ENCODE measurements at regions not wholly inside any gene's neighbourhood (a gene's known extent, or its start where the extent isn't known, plus 50 kb on each side); places are given as distances from the start of the nearest gene placed in this dataset.

DNA sequence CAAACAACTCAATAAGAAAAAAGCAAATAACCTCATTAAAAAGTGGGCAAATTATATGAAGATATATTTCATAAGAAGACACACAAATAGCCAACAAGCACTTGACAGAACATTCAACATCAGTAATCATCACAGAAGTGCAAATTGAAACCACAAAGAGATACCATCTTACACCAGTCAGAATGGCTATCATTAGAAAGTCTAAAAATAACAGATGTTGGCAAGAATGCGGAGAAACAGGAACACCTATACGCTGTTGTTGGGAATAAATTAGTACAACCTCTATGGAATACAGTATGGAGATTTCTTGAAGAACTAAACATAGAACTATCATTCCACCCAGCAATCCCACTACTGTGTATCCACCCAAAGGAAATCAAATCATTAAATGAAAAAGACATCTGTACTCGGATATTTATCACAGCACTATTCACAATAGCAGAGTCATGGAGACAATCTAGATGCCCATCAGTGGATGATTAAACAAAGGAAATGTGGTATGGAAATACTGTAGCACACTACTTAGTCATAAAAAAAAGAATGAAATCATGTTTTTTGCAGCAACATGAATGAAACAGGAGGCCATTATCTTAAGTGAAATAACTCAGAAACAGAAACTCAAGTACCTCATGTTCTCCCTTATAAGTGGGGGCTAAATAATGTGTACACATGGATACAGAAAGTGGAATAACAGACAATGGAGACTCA, 106.8 kb upstream of the FST start:
- H3K4me1 ChIP-seq (ENCODE audit: control insufficient read depth in 3 of 3, insufficient read depth in 2 of 3, low read depth in 1 of 3, low read length in 2 of 3): no peaks in the 10 kb centered on the region
- no peaks in the 10 kb centered on the region for H3K9me3 ChIP-seq (ENCODE audit: control insufficient read depth in 2 of 2, insufficient read depth in 1 of 2, low read depth in 1 of 2, low read length in 1 of 2)
- no peak overlapping the region for H3K27ac ChIP-seq (ENCODE audit: low read depth in 1 of 3, low read length in 2 of 3)
- DNase-seq (no peak), FAIRE-seq (no peak)
- H3K27me3 ChIP-seq (ENCODE audit: control insufficient read depth in 3 of 3, insufficient read depth in 3 of 3, low read length in 3 of 3): no peaks in the 10 kb centered on the region
- H3K4me3 ChIP-seq (ENCODE audit: low read depth in 1 of 3, low read length in 3 of 3): no peak overlapping the region
- no peaks in the 10 kb centered on the region for H3K36me3 ChIP-seq (ENCODE audit: control insufficient read depth in 3 of 3, insufficient read depth in 2 of 3, low read depth in 1 of 3, low read length in 3 of 3)
- WGBS, 3 donors: 85 to 89% (median 87%) methylated on average over 3 of the region's 3 CpGs

DNA sequence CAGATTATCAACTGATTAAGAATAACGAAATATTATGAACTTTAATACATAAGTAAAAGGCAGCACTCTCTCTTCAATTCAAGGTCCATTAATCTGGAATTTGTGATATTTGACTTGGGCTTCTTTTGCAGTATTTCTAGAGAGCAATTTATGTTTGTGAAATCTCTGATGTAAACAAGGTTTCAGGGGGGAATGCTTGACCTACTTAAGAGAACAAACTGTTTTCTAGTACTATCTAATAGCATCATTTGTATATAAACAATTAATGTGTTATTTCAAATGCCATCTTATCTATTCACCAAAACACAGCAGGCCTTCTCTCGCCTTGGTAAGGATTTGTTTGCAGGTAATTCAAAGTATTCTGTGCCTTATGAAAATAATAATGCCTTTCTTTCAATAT, 103.6 kb upstream of the FST start:
- H3K27ac ChIP-seq (ENCODE audit: low read depth in 1 of 3, low read length in 2 of 3): no peak overlapping the region
- DNase-seq: no peak

DNA sequence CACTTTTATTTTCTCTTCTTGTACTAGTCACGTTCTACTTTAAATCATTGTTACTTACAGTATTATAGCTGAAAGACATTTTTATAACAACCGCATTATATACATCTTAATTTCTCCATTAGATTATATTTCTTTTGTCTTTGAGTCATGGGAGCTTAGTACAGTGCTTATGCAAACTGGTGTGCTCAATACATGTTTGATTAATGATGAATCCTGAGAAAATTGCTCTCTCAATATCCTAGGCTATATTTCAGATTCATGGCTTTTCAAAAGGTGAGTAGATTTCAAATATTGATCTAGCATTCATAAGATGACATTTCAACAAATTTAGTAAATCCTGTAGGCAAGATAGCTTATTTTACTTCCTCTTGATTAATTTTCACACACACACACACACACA, 102.2 kb upstream of the FST start:
- no peaks in the 10 kb centered on the region for H3K4me1 ChIP-seq (ENCODE audit: control insufficient read depth in 3 of 3, insufficient read depth in 2 of 3, low read depth in 1 of 3, low read length in 2 of 3)
- H3K36me3 ChIP-seq (ENCODE audit: control insufficient read depth in 3 of 3, insufficient read depth in 2 of 3, low read depth in 1 of 3, low read length in 3 of 3): no peaks in the 10 kb centered on the region
- H3K9me3 ChIP-seq (ENCODE audit: control insufficient read depth in 2 of 2, insufficient read depth in 1 of 2, low read depth in 1 of 2, low read length in 1 of 2): no peaks in the 10 kb centered on the region
- FAIRE-seq (no peak), DNase-seq (no peak)
- no peaks in the 10 kb centered on the region for H3K27me3 ChIP-seq (ENCODE audit: control insufficient read depth in 3 of 3, insufficient read depth in 3 of 3, low read length in 3 of 3)
- no peak overlapping the region for H3K4me3 ChIP-seq (ENCODE audit: low read depth in 1 of 3, low read length in 3 of 3)
- H3K27ac ChIP-seq (ENCODE audit: low read depth in 1 of 3, low read length in 2 of 3): no peak overlapping the region
- 91 to 99% (median 92%) methylated on average over 2 of the region's 2 CpGs for WGBS, 3 donors

More for the DNA sequence above, 103.6 kb upstream of the FST start:
- no peaks in the 10 kb centered on the region for H3K4me1 ChIP-seq (ENCODE audit: control insufficient read depth in 3 of 3, insufficient read depth in 2 of 3, low read depth in 1 of 3, low read length in 2 of 3)
- FAIRE-seq: no peak
- no peak overlapping the region for H3K4me3 ChIP-seq (ENCODE audit: low read depth in 1 of 3, low read length in 3 of 3)
- WGBS, 3 donors: 59 to 69% (median 69%) methylated on average over 2 of the region's 2 CpGs
- H3K27me3 ChIP-seq (ENCODE audit: control insufficient read depth in 3 of 3, insufficient read depth in 3 of 3, low read length in 3 of 3): no peaks in the 10 kb centered on the region
- H3K9me3 ChIP-seq (ENCODE audit: control insufficient read depth in 2 of 2, insufficient read depth in 1 of 2, low read depth in 1 of 2, low read length in 1 of 2): no peaks in the 10 kb centered on the region
- H3K36me3 ChIP-seq (ENCODE audit: control insufficient read depth in 3 of 3, insufficient read depth in 2 of 3, low read depth in 1 of 3, low read length in 3 of 3): no peaks in the 10 kb centered on the region

DNA sequence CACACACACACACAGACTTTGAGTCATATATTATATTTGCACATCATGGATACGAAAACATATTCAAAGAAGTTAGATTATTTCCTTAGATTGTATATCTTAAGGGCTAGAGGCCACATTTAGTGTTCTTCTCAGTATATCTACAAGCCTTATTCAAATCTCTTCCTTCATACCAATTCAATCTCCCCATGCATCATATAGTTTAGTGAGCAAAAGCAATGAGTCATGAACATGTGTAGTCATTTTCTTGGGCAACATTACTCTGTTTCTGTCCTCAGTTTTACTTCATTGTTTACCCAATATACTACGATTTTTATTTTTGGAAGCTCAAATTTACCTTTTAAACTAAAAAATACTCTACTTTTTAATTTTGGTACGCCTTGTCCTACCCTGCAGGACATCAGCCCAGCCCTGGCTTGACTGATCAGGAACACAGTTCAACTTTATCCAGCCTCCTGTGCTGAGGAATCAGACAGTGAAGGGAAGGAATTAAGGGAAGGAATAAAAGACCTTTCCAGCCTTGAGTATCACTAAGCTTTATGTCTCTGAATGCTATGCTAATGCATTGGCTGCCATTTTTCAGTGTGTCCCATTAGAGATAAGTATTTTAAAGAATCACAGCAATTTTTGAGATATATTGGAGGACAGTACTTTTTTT, 101.7 kb upstream of the FST start:
- DNase-seq: no peak
- H3K9me3 ChIP-seq (ENCODE audit: control insufficient read depth in 2 of 2, insufficient read depth in 1 of 2, low read depth in 1 of 2, low read length in 1 of 2): no peaks in the 10 kb centered on the region
- no peak overlapping the region for H3K4me3 ChIP-seq (ENCODE audit: low read depth in 1 of 3, low read length in 3 of 3)
- no peaks in the 10 kb centered on the region for H3K4me1 ChIP-seq (ENCODE audit: control insufficient read depth in 3 of 3, insufficient read depth in 2 of 3, low read depth in 1 of 3, low read length in 2 of 3)
- no peaks in the 10 kb centered on the region for H3K36me3 ChIP-seq (ENCODE audit: control insufficient read depth in 3 of 3, insufficient read depth in 2 of 3, low read depth in 1 of 3, low read length in 3 of 3)
- H3K27me3 ChIP-seq (ENCODE audit: control insufficient read depth in 3 of 3, insufficient read depth in 3 of 3, low read length in 3 of 3): no peaks in the 10 kb centered on the region
- H3K27ac ChIP-seq (ENCODE audit: low read depth in 1 of 3, low read length in 2 of 3): no peak overlapping the region
- WGBS, 3 donors: 67 to 76% (median 72%) methylated on average over 3 of the region's 3 CpGs
- no peak for FAIRE-seq

DNA sequence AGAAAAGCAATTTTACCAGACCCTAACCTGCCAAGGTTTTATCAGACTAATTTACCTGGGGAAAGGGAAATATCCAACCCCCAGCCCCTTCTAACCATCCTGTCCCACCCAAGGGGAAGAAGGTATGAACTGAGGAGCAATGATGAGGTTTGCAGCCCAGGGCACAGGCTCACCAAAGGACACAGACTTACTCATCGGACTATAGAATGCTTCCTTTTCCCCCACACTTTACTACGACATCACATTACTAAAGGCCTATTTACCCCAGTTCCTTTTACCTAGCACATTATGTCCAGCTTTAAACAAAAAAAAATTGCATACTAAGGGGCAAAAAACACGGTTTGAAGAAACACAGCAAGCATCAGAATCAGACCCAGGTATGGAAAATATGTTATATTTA, 94.1 kb upstream of the FST start:
- Histone ChIP-seq H3K27ac (ENCODE audit: low read depth in 1 of 3, low read length in 2 of 3) (no peak overlapping the region), H3K27me3 (ENCODE audit: control insufficient read depth in 3 of 3, insufficient read depth in 3 of 3, low read length in 3 of 3) (no peaks in the 10 kb centered on the region), H3K4me3 (ENCODE audit: low read depth in 1 of 3, low read length in 3 of 3) (no peak overlapping the region), H3K4me1 (ENCODE audit: control insufficient read depth in 3 of 3, insufficient read depth in 2 of 3, low read depth in 1 of 3, low read length in 2 of 3) (no peaks in the 10 kb centered on the region), H3K9me3 (ENCODE audit: control insufficient read depth in 2 of 2, insufficient read depth in 1 of 2, low read depth in 1 of 2, low read length in 1 of 2) (no peaks in the 10 kb centered on the region), H3K36me3 (ENCODE audit: control insufficient read depth in 3 of 3, insufficient read depth in 2 of 3, low read depth in 1 of 3, low read length in 3 of 3) (no peaks in the 10 kb centered on the region)
- DNase-seq (no peak), FAIRE-seq (no peak)
- 66 to 84% (median 77%) methylated on average over 3 of the region's 3 CpGs for WGBS, 3 donors

DNA sequence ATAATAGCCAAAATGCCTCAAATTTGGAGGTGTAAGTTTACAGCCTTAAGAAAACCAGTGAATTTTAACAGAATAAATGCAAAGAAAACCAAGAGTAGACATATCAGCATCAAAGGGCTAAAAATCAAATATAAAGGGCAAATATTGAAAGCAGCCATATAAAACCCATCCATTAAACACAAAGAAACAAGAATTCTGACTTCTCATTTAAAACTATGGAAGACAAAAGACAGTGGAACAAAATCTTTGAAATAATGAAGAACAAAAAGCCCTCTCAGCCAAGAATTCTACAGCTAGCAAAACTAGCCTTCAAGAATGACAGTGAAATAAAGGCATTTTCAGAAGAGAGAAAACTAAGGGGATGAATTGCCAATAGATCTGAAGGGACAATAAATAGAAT, 91.3 kb upstream of the FST start:
- H3K4me3 ChIP-seq (ENCODE audit: low read depth in 1 of 3, low read length in 3 of 3): no peak overlapping the region
- H3K4me1 ChIP-seq (ENCODE audit: control insufficient read depth in 3 of 3, insufficient read depth in 2 of 3, low read depth in 1 of 3, low read length in 2 of 3): no peaks in the 10 kb centered on the region
- no peak for FAIRE-seq
- DNase-seq: no peak
- H3K9me3 ChIP-seq (ENCODE audit: control insufficient read depth in 2 of 2, insufficient read depth in 1 of 2, low read depth in 1 of 2, low read length in 1 of 2): no peaks in the 10 kb centered on the region
- no peak overlapping the region for H3K27ac ChIP-seq (ENCODE audit: low read depth in 1 of 3, low read length in 2 of 3)
- no peaks in the 10 kb centered on the region for H3K27me3 ChIP-seq (ENCODE audit: control insufficient read depth in 3 of 3, insufficient read depth in 3 of 3, low read length in 3 of 3)
- H3K36me3 ChIP-seq (ENCODE audit: control insufficient read depth in 3 of 3, insufficient read depth in 2 of 3, low read depth in 1 of 3, low read length in 3 of 3): no peaks in the 10 kb centered on the region

DNA sequence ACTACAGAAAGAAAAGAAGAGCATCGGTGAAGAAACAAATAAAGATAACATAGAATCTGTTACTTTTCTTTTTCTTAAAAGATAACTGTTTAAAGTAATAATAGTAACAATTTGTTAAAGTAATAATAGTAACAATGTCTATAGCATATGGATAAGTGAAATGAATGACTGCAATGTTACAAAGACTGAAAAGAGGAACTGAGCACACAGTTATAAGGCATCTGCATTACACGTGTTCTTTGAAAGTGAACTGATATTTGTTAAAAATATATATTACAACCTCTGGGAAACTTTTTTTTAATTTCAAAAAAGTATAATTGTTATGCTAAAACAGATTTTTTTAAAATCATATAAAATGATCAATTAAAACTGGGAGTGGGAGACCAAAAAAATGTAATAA, 88.4 kb upstream of the FST start:
- Histone ChIP-seq H3K27ac (ENCODE audit: low read depth in 1 of 3, low read length in 2 of 3) (no peak overlapping the region), H3K27me3 (ENCODE audit: control insufficient read depth in 3 of 3, insufficient read depth in 3 of 3, low read length in 3 of 3) (no peaks in the 10 kb centered on the region), H3K4me3 (ENCODE audit: low read depth in 1 of 3, low read length in 3 of 3) (no peak overlapping the region), H3K9me3 (ENCODE audit: control insufficient read depth in 2 of 2, insufficient read depth in 1 of 2, low read depth in 1 of 2, low read length in 1 of 2) (no peaks in the 10 kb centered on the region), H3K36me3 (ENCODE audit: control insufficient read depth in 3 of 3, insufficient read depth in 2 of 3, low read depth in 1 of 3, low read length in 3 of 3) (no peaks in the 10 kb centered on the region), H3K4me1 (ENCODE audit: control insufficient read depth in 3 of 3, insufficient read depth in 2 of 3, low read depth in 1 of 3, low read length in 2 of 3) (no peaks in the 10 kb centered on the region)
- DNase-seq: no peak
- FAIRE-seq: no peak
- WGBS, 3 donors: 77 to 88% (median 83%) methylated on average over 2 of the region's 2 CpGs

DNA sequence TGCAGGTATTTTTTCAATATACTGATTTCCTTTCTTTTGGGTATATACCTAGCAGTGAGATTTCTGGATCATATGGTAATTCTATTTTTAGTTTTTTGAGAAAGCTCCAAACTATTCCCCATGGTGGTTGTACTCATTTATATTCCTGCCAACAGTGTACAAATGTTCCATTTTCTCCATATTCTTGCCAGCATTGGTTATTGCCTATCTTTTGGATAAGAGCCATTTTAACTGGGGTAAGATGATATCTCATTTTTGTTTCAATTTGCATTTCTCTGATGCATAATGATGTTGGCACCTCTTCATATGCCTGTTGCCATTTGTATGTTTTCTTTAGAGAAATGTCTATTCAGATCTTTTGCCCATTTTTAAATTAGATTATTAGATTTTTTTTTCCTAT, 85.6 kb upstream of the FST start:
- no peak for FAIRE-seq
- no peak for DNase-seq
- H3K4me1 ChIP-seq (ENCODE audit: control insufficient read depth in 3 of 3, insufficient read depth in 2 of 3, low read depth in 1 of 3, low read length in 2 of 3): no peaks in the 10 kb centered on the region

More for the DNA sequence above, 85.6 kb upstream of the FST start:
- Histone ChIP-seq H3K27ac (ENCODE audit: low read depth in 1 of 3, low read length in 2 of 3) (no peak overlapping the region), H3K36me3 (ENCODE audit: control insufficient read depth in 3 of 3, insufficient read depth in 2 of 3, low read depth in 1 of 3, low read length in 3 of 3) (no peaks in the 10 kb centered on the region), H3K4me3 (ENCODE audit: low read depth in 1 of 3, low read length in 3 of 3) (no peak overlapping the region), H3K27me3 (ENCODE audit: control insufficient read depth in 3 of 3, insufficient read depth in 3 of 3, low read length in 3 of 3) (no peaks in the 10 kb centered on the region), H3K9me3 (ENCODE audit: control insufficient read depth in 2 of 2, insufficient read depth in 1 of 2, low read depth in 1 of 2, low read length in 1 of 2) (no peaks in the 10 kb centered on the region)
